GM23338 (cell line): ENCODE measurements at regions not wholly inside any gene's neighbourhood (a gene's known extent, or its start where the extent isn't known, plus 50 kb on each side); places are given as distances from the start of the nearest gene placed in this dataset.

Experiments used
- CREB1 ChIP-seq: fragments of 250-450 bp; sonication (Bioruptor Pico); IDR thresholded peaks from 2 replicates; pipeline ENCODE4 v1.5.0; 2020; ENCODE audit warnings: low read depth, mild to moderate bottlenecking, moderate library complexity
- CTCF ChIP-seq, 2 experiments: fragments of 200-600 bp in 1 of 2; sonication (generic) in 1 of 2; conservative IDR thresholded peaks; 2 replicates each; pipeline versions ENCODE4 v1.5.1 to v1.6.1; 2016 to 2017; ENCODE audit warnings: antibody characterized with exemption in 2 of 2, low read depth in 2 of 2, mild to moderate bottlenecking in 2 of 2, moderate library complexity in 1 of 2
- EZH2 ChIP-seq: fragments of 200-600 bp; sonication (generic); IDR thresholded peaks from one replicate; pipeline ENCODE4 v1.8.0; 2017; ENCODE audit warnings: antibody characterized with exemption, mild to moderate bottlenecking, low read depth; ENCODE audit not compliant: unreplicated experiment
- ZNF462 ChIP-seq: fragments of 250-450 bp; sonication (Bioruptor Pico); IDR thresholded peaks from 2 replicates; pipeline ENCODE4 v1.5.0; 2020; ENCODE audit warnings: mild to moderate bottlenecking, moderate library complexity

GRCh38 chr12:124411953-124412645 lies 117.2 kb downstream of the RFLNA start:
- TF ChIP-seq CTCF (conservative IDR thresholded peaks at IDR 0.05; ENCODE audit: low read depth in 2 of 2) (no peak), CREB1 (CRISPR knock-in tag) (no peak), ZNF462 (CRISPR knock-in tag) (no peak), EZH2 (no peak)
